ENCODE measurements at regions not wholly inside any gene's neighbourhood (a gene's known extent, or its start where the extent isn't known, plus 50 kb on each side); places are given as distances from the start of the nearest gene placed in this dataset.

GRCh38 chr6:61044011-61044410 lies 1242.0 kb downstream of the KHDRBS2 start:
- WGBS, 2 experiments (ENCODE audit: insufficient coverage in 1 of 2, insufficient read length in 1 of 2): 82% methylated on average over 3 of the region's 3 CpGs; no CpG with 5 or more reads in 1 of the 2 experiments
- Mint-ChIP-seq H3K36me3 (ENCODE audit: low read depth) (no peaks in the 10 kb centered on the region), H3K27me3 (ENCODE audit: insufficient read depth) (no peaks in the 10 kb centered on the region), H3K27ac (no peak overlapping the region), H3K9me3 (peaks cover 19% of the 10 kb centered on the region), H3K4me1 (no peaks in the 10 kb centered on the region), H3K4me3 (no peak overlapping the region)
- Histone ChIP-seq H3K9me3 (ENCODE audit: control insufficient read depth, low read length) (no peaks in the 10 kb centered on the region), H3K27ac (ENCODE audit: low read depth, low read length) (no peak overlapping the region), H3K9ac (ENCODE audit: extremely low read depth, low read length, poor library complexity, severe bottlenecking) (no peak overlapping the region), H3K36me3 (ENCODE audit: control insufficient read depth, insufficient read depth, low read length) (no peaks in the 10 kb centered on the region), H3K27me3 (ENCODE audit: control insufficient read depth, insufficient read depth, low read length, poor library complexity, severe bottlenecking) (no peaks in the 10 kb centered on the region), H3K4me3 (ENCODE audit: low read length) (no peak overlapping the region), H3K4me1 (ENCODE audit: control insufficient read depth, insufficient read depth, low read length) (no peaks in the 10 kb centered on the region)
- DNase-seq: no peak
- no peak for TF ChIP-seq CTCF (conservative IDR thresholded peaks at IDR 0.05)

All from endodermal cell (in vitro differentiated cells).